GM12878 (cell line): ENCODE measurements at regions not wholly inside any gene's neighbourhood (a gene's known extent, or its start where the extent isn't known, plus 50 kb on each side); places are given as distances from the start of the nearest gene placed in this dataset.

Experiments used
- ATAC-seq: fragments of 200-7000 bp; cut with Tn5 transposase; 3 replicates; pipeline ENCODE4 v1.9.1; 2020; ENCODE audit warnings: mild to moderate bottlenecking, moderate library complexity
- BruUV-seq: library from RNA; stranded (reverse); fragments of 400-500 nt; replicated peaks from 2 replicates; lab custom pipeline; 2021; lab: Mats Ljungman, UMichigan
- CTCF ChIA-PET: fragments of 300-600 bp; sonication (Branson Sonifier 250); formaldehyde crosslinking; extraction: SDS; loops from one replicate; lab custom pipeline; 2021; ENCODE audit warnings: inconsistent platforms; lab: Yijun Ruan, JAX
- POLR2A ChIA-PET: fragments of 350-600 bp; formaldehyde crosslinking; extraction: SDS; loops from one replicate; lab custom pipeline; 2021; ENCODE audit warnings: inconsistent platforms; lab: Charles Lee
- RAD21 ChIA-PET: fragments of 300-600 bp; sonication (Branson Sonifier 250); formaldehyde crosslinking; loops from one replicate; lab custom pipeline; 2023; ENCODE audit warnings: antibody characterized with exemption; ENCODE audit not compliant: unreplicated experiment; lab: Charles Lee
- SMC1A ChIA-PET: fragments of 300-600 bp; sonication (Branson Sonifier 250); formaldehyde crosslinking; loops from one replicate; lab custom pipeline; 2023; ENCODE audit not compliant: unreplicated experiment, uncharacterized antibody; lab: Charles Lee
- DNase-seq: peaks from one replicate; pipeline ENCODE4 v3.0.0-alpha.2; 2011; ENCODE audit warnings: low read depth, low spot score
- FAIRE-seq: peaks from 3 replicates; lab custom pipeline; 2011; peaks lifted over from hg19 to GRCh38; lab: Jason Lieb, UNC
- H2AFZ ChIP-seq: 2 replicates; pipeline ENCODE4 v1.6.0; 2011; ENCODE audit warnings: low read depth, low read length, control low read depth; ENCODE audit not compliant: control insufficient read depth
- H3K27ac ChIP-seq: 2 replicates; pipeline ENCODE4 v1.5.1; 2011; ENCODE audit warnings: control low read depth; ENCODE audit not compliant: control insufficient read depth, insufficient read depth
- H3K27me3 ChIP-seq, 2 experiments: replicated peaks in 1 of 2; 2 replicates each; pipeline versions ENCODE4 v1.6.0 to v1.6.1; 2011; ENCODE audit warnings: low read length in 1 of 2; ENCODE audit not compliant: control insufficient read depth in 2 of 2, insufficient read depth in 2 of 2
- H3K36me3 ChIP-seq, 2 experiments: 2 replicates each; pipeline ENCODE4 v1.5.1; 2011; ENCODE audit warnings: low read length in 1 of 2; ENCODE audit not compliant: control insufficient read depth in 2 of 2, insufficient read depth in 2 of 2
- H3K4me1 ChIP-seq: 2 replicates; pipeline ENCODE4 v1.6.1; 2011; ENCODE audit warnings: mild to moderate bottlenecking, low read length, moderate library complexity, mixed read lengths; ENCODE audit not compliant: control insufficient read depth, insufficient read depth
- H3K4me2 ChIP-seq: 2 replicates; pipeline ENCODE4 v1.6.0; 2011; ENCODE audit warnings: control low read depth; ENCODE audit not compliant: control insufficient read depth, insufficient read depth
- H3K4me3 ChIP-seq: fragments of 200-600 bp; sonication (generic); 2 replicates; pipeline ENCODE4 v1.5.1; 2016
- H3K79me2 ChIP-seq: 2 replicates; pipeline ENCODE4 v1.6.0; 2011; ENCODE audit warnings: low read length; ENCODE audit not compliant: control insufficient read depth, insufficient read depth
- H3K9ac ChIP-seq: 2 replicates; pipeline ENCODE4 v1.8.0; 2011; ENCODE audit warnings: low read length, control low read depth, mixed read lengths; ENCODE audit not compliant: control insufficient read depth, insufficient read depth
- H3K9me3 ChIP-seq: replicated peaks from 3 replicates; pipeline ENCODE4 v1.5.1; 2011; ENCODE audit warnings: mild to moderate bottlenecking, low read length; ENCODE audit not compliant: control insufficient read depth, insufficient read depth
- H4K20me1 ChIP-seq: 2 replicates; pipeline ENCODE4 v1.6.0; 2011; ENCODE audit not compliant: control insufficient read depth, insufficient read depth
- ESRRA ChIP-seq: IDR thresholded peaks from 2 replicates; pipeline ENCODE4 v1.6.1; 2012; ENCODE audit warnings: mild to moderate bottlenecking, low read length, improper control_type of control experiment
- JUNB ChIP-seq: IDR thresholded peaks from 2 replicates; pipeline ENCODE4 v1.6.1; 2016; ENCODE audit warnings: antibody characterized with exemption, mild to moderate bottlenecking
- SMAD1 ChIP-seq: fragments of 450-650 bp; IDR thresholded peaks from 2 replicates; pipeline ENCODE4 v1.6.1; 2018; ENCODE audit warnings: mild to moderate bottlenecking, low read depth; ENCODE audit not compliant: partially characterized antibody
- SRF ChIP-seq, 2 experiments: IDR thresholded peaks; 2 replicates each; pipeline ENCODE4 v1.6.1; 2011; ENCODE audit warnings: low read depth in 2 of 2, low read length in 2 of 2, mild to moderate bottlenecking in 1 of 2, moderate library complexity in 1 of 2
- STAT3 ChIP-seq: IDR thresholded peaks from 2 replicates; pipeline ENCODE4 v1.6.1; 2011; ENCODE audit warnings: low read depth, low read length, improper control_type of control experiment
- SUPT20H ChIP-seq: IDR thresholded peaks from 2 replicates; pipeline ENCODE4 v1.6.1; 2011; ENCODE audit warnings: low read depth, mild to moderate bottlenecking, low read length, moderate library complexity, borderline replicate concordance; ENCODE audit not compliant: control insufficient read depth
- WGBS: methylation state at CpG from one replicate; pipeline ENCODE4 v1.1.6; 2016; ENCODE audit warnings: low lambda C conversion rate; ENCODE audit not compliant: insufficient replicate concordance, insufficient coverage; ENCODE audit errors: missing lambda C conversion rate; 5-methylcytosine and 5-hydroxymethylcytosine counted together
- in situ Hi-C: fragments of 300-500 bp; cut with MboI; formaldehyde crosslinking; loops from 9 replicates; pipeline ENCODE4 v1.14.3; 2018; ENCODE audit warnings: mixed read lengths
- intact Hi-C: fragments of 100-400 bp; cut with micrococcal nuclease; formaldehyde crosslinking; loops from one replicate; pipeline ENCODE4 v1.14.2; 2022; ENCODE audit not compliant: unreplicated experiment
- TF ChIP-seq, protein P1 (sequence below): fragments of 450-650 bp; formaldehyde crosslinking; IDR thresholded peaks from 2 replicates; pipeline ENCODE4 v1.4.0; 2022; ENCODE audit warnings: mild to moderate bottlenecking, moderate library complexity
- TF ChIP-seq, protein P2 (sequence below): fragments of 450-650 bp; IDR thresholded peaks from 2 replicates; pipeline ENCODE4 v1.6.1; 2017; ENCODE audit warnings: mild to moderate bottlenecking, moderate library complexity

DNA sequence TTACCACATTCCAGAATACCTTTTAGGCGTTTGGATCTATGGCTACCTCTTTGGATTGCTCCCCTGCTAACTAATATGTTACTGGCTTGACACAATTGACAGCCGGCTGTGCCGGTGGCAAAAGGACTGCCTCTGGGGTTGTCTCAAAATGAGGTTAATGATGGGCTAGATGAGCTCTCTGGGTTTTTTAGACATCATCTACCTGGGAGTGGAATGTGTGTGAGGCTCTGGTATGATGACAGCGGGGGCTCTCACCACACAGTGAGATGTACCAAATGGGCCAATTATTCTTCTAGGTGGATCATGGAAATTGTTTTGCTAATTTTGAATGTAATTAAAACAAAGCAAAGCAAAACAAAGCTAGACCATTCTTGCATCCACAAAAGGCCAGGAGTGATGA lies 391.1 kb upstream of the SPRED2 start (continued):
- TF ChIP-seq SUPT20H, result no peak
- TF ChIP-seq, protein P1, sequence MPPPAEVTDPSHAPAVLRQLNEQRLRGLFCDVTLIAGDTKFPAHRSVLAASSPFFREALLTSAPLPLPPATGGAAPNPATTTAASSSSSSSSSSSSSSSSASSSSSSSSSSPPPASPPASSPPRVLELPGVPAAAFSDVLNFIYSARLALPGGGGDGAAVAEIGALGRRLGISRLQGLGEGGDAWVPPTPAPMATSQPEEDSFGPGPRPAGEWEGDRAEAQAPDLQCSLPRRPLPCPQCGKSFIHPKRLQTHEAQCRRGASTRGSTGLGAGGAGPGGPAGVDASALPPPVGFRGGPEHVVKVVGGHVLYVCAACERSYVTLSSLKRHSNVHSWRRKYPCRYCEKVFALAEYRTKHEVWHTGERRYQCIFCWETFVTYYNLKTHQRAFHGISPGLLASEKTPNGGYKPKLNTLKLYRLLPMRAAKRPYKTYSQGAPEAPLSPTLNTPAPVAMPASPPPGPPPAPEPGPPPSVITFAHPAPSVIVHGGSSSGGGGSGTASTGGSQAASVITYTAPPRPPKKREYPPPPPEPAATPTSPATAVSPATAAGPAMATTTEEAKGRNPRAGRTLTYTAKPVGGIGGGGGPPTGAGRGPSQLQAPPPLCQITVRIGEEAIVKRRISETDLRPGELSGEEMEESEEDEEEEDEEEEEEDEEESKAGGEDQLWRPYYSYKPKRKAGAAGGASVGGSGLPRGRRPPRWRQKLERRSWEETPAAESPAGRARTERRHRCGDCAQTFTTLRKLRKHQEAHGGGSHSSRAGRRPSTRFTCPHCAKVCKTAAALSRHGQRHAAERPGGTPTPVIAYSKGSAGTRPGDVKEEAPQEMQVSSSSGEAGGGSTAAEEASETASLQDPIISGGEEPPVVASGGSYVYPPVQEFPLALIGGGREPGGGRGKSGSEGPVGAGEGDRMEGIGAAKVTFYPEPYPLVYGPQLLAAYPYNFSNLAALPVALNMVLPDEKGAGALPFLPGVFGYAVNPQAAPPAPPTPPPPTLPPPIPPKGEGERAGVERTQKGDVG (CRISPR knock-in tag), result no peak

DNA sequence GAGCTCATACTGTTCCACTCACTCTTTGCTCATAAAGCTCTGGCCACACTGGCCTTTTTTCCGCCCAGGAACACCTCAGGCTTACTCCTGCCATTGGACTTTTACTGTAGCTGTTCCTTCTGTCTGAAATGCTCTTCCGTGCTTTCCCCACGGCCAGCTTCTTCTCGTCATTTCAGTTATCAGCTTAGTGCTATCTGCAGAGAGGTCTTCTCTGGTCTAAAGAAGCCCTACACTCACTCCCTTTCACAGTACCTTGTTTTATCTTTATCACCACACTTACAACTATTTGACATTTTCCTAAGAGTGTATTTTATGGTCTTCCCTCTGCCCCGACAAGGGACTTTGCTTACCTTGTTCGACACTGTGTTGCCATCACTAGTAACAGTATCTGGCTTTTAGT lies 388.1 kb upstream of the SPRED2 start:
- ChIA-PET CTCF (no interaction called here), POLR2A (no interaction called here), RAD21 (no interaction called here), SMC1A (interaction anchor here (1.2 kb wide), 1 partner anchor 15 kb away, joined by 3 read pairs; no protein-coding TSS in a partner anchor)
- 33% methylated on average over 6 of the region's 6 CpGs for WGBS
- BruUV-seq, result no TSS peak
- Histone ChIP-seq H3K27me3 (no peaks in the 10 kb centered on the region; a peak in 1 of 4 replicates), H3K9ac (no peak overlapping the region), H2AFZ (no peak overlapping the region), H3K9me3 (no peaks in the 10 kb centered on the region), H3K27ac (no peak overlapping the region), H3K79me2 (no peaks in the 10 kb centered on the region), H3K4me3 (no peak overlapping the region), H4K20me1 (no peaks in the 10 kb centered on the region), H3K4me2 (no peak overlapping the region), H3K4me1 (no peaks in the 10 kb centered on the region), H3K36me3 (no peaks in the 10 kb centered on the region)
- DNase-seq (no peak), ATAC-seq (no peak), FAIRE-seq (no peak)
- TF ChIP-seq JUNB, result no peak
- no peak for TF ChIP-seq SMAD1
- TF ChIP-seq, protein P2, sequence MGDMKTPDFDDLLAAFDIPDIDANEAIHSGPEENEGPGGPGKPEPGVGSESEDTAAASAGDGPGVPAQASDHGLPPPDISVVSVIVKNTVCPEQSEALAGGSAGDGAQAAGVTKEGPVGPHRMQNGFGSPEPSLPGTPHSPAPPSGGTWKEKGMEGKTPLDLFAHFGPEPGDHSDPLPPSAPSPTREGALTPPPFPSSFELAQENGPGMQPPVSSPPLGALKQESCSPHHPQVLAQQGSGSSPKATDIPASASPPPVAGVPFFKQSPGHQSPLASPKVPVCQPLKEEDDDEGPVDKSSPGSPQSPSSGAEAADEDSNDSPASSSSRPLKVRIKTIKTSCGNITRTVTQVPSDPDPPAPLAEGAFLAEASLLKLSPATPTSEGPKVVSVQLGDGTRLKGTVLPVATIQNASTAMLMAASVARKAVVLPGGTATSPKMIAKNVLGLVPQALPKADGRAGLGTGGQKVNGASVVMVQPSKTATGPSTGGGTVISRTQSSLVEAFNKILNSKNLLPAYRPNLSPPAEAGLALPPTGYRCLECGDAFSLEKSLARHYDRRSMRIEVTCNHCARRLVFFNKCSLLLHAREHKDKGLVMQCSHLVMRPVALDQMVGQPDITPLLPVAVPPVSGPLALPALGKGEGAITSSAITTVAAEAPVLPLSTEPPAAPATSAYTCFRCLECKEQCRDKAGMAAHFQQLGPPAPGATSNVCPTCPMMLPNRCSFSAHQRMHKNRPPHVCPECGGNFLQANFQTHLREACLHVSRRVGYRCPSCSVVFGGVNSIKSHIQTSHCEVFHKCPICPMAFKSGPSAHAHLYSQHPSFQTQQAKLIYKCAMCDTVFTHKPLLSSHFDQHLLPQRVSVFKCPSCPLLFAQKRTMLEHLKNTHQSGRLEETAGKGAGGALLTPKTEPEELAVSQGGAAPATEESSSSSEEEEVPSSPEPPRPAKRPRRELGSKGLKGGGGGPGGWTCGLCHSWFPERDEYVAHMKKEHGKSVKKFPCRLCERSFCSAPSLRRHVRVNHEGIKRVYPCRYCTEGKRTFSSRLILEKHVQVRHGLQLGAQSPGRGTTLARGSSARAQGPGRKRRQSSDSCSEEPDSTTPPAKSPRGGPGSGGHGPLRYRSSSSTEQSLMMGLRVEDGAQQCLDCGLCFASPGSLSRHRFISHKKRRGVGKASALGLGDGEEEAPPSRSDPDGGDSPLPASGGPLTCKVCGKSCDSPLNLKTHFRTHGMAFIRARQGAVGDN, result no peak
- TF ChIP-seq STAT3, result no peak
- TF ChIP-seq ESRRA, result no peak
- no peak for TF ChIP-seq SRF (IDR thresholded peaks at IDR 0.05; ENCODE audit: low read depth in 2 of 2, low read length in 2 of 2)
- in situ Hi-C loops (no loop called here), intact Hi-C loops (no loop called here)
